ENCODE measurements at regions not wholly inside any gene's neighbourhood (a gene's known extent, or its start where the extent isn't known, plus 50 kb on each side); places are given as distances from the start of the nearest gene placed in this dataset.

GRCh38 chr3:76685858-76686257, 354.0 kb upstream of the ROBO2 start:
- DNase-seq (ENCODE audit: low read depth in 3 of 3): no peak

GRCh38 chr3:76687019-76687418, 352.9 kb upstream of the ROBO2 start:
- no peak for DNase-seq (ENCODE audit: low read depth in 3 of 3)

GRCh38 chr3:76694063-76694462, 345.8 kb upstream of the ROBO2 start:
- no peak for DNase-seq (ENCODE audit: low read depth in 3 of 3)

GRCh38 chr3:76698136-76698706, 341.7 kb upstream of the ROBO2 start:
- no peak for DNase-seq (ENCODE audit: low read depth in 3 of 3)

- DNase-seq (ENCODE audit: low read depth in 3 of 3): no peak
Observed at GRCh38 chr3:76699846-76700245, 340.1 kb upstream of the ROBO2 start.

- no peak for DNase-seq (ENCODE audit: low read depth in 3 of 3)
Observed at GRCh38 chr3:76700323-76700722, 339.6 kb upstream of the ROBO2 start.

- DNase-seq (ENCODE audit: low read depth in 3 of 3): no peak
Observed at GRCh38 chr3:76702676-76703075, 337.2 kb upstream of the ROBO2 start.

- DNase-seq (ENCODE audit: low read depth in 3 of 3): no peak
Observed at GRCh38 chr3:76715426-76715825, 324.5 kb upstream of the ROBO2 start.

GRCh38 chr3:76723366-76723765, 316.5 kb upstream of the ROBO2 start:
- DNase-seq (ENCODE audit: low read depth in 3 of 3): no peak

GRCh38 chr3:76724075-76724474, 315.8 kb upstream of the ROBO2 start:
- no peak for DNase-seq (ENCODE audit: low read depth in 3 of 3)

GRCh38 chr3:76724706-76725105, 315.2 kb upstream of the ROBO2 start:
- no peak for DNase-seq (ENCODE audit: low read depth in 3 of 3)

- DNase-seq (ENCODE audit: low read depth in 3 of 3): no peak
Observed at GRCh38 chr3:76726034-76726433, 313.9 kb upstream of the ROBO2 start.

- no peak for DNase-seq (ENCODE audit: low read depth in 3 of 3)
Observed at GRCh38 chr3:76728426-76728825, 311.5 kb upstream of the ROBO2 start.

- no peak for DNase-seq (ENCODE audit: low read depth in 3 of 3)
Observed at GRCh38 chr3:76731471-76731870, 308.4 kb upstream of the ROBO2 start.

GRCh38 chr3:76733073-76733759, 306.7 kb upstream of the ROBO2 start:
- no peak for DNase-seq (ENCODE audit: low read depth in 3 of 3)

GRCh38 chr3:76735152-76735551, 304.7 kb upstream of the ROBO2 start:
- DNase-seq (ENCODE audit: low read depth in 3 of 3): no peak

GRCh38 chr3:76753599-76753998, 286.3 kb upstream of the ROBO2 start:
- no peak for DNase-seq (ENCODE audit: low read depth in 3 of 3)

GRCh38 chr3:76754247-76754646, 285.7 kb upstream of the ROBO2 start:
- DNase-seq (ENCODE audit: low read depth in 3 of 3): no peak

GRCh38 chr3:76756577-76756976, 283.3 kb upstream of the ROBO2 start:
- DNase-seq (ENCODE audit: low read depth in 3 of 3): no peak

- DNase-seq (ENCODE audit: low read depth in 3 of 3): no peak
Observed at GRCh38 chr3:76760336-76760735, 279.6 kb upstream of the ROBO2 start.

GRCh38 chr3:76765511-76765910, 274.4 kb upstream of the ROBO2 start:
- DNase-seq (ENCODE audit: low read depth in 3 of 3): no peak

GRCh38 chr3:76768912-76769311, 271.0 kb upstream of the ROBO2 start:
- no peak for DNase-seq (ENCODE audit: low read depth in 3 of 3)

- DNase-seq (ENCODE audit: low read depth in 3 of 3): no peak
Observed at GRCh38 chr3:76776927-76777326, 263.0 kb upstream of the ROBO2 start.

GRCh38 chr3:76788206-76788605, 251.7 kb upstream of the ROBO2 start:
- no peak for DNase-seq (ENCODE audit: low read depth in 3 of 3)
